Dermis microvascular lymphatic vessel endothelial cell (primary cell): ENCODE measurements at regions not wholly inside any gene's neighbourhood (a gene's known extent, or its start where the extent isn't known, plus 50 kb on each side); places are given as distances from the start of the nearest gene placed in this dataset.
"Not testable (repeated sequence)": the region's sequence is repeated elsewhere in the genome, so short reads cannot be mapped to it uniquely, and the experiment has no call there.

Experiments
- DNase-seq, 2 donors: peaks; one replicate each; pipeline versions ENCODE4 v3.0.0 to v3.0.0-alpha.2; 2010; ENCODE audit warnings: low read depth in 2 of 2

DNA sequence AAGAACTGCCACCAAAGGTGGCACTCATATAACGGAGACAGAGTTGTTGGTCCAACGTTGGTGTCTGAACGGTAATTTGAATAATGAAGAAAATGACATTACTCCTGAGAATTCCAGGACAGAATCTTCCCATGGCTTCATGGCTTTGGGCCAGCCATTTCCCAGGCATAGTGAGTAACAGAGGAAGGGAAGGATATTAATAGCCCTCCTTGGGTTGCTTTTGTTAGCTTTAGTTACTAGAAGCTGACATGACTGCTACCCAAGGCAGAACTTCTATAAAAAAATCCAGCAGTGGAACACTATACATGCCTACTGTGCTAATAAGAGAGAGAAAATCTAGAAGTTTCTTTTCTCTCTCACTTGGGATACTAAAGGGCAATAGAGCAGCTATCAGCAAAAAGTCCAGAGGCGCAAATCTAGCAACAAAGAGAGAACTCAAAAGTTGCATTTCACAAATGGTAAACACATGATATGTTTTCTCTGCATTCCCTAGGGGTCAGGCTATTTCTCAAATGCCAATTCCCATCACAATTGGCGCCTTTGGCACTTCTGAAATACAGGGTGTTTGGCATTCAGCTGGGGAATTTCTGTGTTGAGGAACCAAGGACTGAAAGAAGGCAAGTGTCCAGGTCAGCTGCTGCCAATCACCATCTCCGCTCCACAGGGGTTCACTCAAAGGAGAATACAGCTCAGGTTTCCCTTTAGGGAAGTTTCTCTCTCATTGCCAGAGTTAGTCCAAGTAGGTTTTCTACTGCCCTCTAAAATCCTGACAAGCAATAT lies 160.8 kb upstream of the KYNU start:
- DNase-seq, result peak in 1 of 2 donors; percentile 69

DNA sequence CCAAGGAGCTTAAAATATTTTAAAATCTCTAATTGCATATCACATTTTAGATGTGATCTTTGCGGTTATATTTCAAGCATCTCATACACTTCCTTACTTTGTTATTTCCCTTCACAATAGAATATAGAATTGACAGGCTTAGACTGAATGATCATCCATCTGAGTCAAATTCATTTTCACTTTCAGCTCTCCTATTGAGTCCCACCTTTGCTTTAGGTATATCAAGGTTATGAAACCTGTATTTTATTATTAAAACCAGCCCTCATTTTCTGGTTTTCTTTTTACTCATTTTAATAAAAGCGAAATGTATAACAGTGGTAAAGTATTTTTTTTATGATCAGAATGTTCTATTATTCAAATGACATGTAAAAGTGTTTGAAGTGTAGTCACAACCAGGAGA lies 162.9 kb upstream of the KYNU start:
- DNase-seq, result no peak

DNA sequence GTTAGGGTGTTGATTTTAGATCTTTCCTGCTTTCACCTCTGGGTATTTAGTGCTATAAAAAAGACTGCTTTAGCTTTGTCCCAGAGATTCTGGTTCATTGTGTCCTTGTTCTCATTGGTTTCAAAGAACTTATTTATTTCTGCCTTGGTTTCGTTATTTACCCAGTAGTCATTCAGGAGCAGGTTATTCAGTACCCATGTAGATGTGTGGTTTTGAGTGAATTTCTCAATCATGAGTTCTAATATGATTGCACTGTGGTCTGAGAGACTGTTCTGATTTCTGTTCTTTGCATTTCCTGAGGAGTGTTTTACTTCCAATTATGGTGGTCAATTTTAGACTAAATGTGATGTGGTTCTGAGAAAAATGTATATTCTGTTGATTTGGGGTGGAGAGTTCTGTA lies 167.1 kb upstream of the KYNU start:
- no peak for DNase-seq

DNA sequence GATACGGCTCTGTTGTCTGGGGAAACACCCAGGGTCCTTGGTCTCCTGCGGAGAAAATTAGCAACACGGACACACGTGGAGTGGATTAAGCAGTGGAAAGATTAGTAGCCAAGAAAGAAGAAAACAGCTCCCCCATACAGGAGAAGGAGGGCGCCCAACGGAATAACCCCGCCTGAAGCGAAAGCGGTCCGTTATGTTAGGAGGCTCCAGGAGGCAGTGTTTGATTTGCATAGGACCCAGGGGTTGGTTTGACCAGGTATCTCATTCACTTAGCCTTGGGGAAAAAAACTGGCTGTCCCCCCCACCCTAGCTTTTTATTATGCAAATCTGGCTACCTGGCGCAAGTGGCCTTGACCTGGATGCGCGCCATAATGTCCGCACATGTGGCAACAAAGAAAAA lies 170.1 kb upstream of the KYNU start:
- DNase-seq, result no peak

DNA sequence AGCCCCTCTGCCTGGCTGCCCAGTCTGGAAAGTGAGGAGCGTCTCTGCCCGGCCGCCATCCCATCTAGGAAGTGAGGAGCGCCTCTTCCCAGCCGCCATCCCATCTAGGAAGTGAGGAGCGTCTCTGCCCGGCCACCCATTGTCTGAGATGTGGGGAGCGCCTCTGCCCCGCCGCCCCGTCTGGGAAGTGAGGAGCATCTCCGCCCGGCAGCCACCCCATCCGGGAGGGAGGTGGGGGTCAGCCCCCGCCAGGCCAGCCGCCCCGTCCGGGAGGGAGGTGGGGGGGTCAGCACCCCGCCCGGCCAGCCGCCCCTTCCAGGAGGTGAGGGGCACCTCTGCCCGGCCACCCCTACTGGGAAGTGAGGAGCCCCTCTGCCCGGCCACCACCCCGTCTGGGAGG lies 175.1 kb upstream of the KYNU start:
- DNase-seq, result not testable (repeated sequence)

DNA sequence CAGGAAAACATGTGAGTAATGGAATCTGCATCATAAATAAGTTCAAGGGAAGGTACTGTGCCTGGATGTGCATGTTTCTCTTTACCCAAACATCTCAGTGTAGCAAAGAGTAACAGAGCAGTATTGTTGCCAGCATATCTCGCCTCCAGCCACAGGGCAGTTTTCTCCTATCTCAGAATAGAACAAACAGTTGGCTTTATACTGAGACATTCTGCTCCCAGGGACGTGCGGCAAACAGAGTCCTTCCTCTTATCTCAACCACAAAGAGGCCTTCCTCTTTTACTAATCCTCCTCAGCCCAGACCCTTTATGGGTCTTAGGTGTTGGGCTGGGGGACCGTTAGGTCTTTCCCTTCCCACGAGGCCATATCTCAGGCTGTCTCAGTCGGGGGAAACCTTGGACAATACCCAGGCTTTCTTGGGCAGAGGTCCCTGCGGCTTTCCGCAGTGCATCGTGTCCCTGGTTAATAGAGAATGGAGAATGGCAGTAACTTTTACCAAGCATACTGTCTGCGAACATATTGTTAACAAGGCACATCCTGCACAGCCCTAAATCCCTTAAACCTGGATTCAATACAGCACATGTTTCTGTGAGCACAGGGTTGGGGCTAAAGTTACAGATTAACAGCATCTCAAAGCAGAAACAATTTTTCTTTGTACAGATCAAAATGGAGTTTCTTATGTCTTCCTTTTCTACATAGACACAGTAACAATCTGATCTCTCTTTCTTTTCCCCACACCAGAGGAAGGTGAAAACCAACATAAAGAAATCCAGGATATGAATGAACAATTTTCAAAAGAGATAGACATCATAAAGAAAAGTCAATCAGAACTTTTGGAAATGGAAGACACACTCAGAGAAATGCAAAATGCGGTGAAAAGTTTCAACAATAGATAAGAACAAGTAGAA lies 181.9 kb upstream of the KYNU start:
- DNase-seq, result not testable (repeated sequence)

DNA sequence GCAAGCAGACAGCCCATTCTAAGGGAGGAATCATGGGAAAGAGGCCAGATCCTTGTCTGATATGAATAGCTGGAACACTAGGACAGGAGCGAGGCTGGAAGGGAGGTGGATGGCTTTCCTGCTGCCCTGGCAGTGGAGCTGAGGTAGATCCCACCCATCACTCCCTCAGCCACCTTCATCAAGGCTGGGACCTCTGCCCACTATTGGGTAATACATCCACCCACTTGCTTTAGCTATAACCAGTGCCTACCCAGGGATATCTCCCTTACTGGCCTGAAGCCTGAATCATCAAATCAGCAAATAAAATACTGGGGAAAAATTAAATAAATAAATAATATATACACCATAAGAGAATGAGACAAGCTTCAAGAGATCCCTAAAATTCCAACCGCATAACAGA lies 183.2 kb upstream of the KYNU start:
- DNase-seq, result no peak

DNA sequence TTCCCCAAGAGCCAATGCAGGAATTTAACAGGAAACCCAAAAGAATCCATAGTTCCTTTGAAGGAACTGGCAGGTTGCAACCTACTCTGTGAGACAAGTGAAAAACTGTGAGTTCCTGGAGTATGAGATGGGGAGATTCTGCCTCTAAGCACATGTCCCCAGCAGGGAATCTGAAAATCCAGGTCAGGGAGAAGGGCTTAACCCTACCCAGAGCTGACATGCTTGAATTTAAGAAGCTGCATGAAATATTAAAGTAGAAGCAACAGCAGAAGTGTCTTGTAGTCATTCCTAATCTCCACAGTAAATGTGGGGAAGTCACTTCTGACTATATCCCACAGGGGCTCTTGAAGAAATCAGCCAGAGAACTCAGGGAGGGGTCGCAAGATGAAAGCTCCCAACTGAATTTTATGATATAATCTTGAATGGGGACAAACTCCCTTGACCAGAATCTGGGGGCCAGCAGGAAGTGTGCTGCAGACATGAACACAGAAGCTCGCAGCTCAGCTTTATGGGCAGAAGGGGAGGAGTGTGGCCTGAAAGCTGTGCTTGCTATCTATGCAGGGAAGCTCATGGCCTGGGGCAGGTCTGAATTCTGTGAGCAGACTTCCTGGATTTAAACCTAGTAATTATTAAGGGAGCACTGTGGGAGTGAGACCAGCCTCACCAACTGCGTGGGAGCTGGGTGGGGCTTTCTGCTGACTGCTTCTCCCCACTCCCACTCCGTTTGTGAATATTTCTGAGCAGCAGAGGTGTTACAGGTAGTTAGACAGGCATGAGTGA lies 184.1 kb upstream of the KYNU start:
- DNase-seq, result no peak

DNA sequence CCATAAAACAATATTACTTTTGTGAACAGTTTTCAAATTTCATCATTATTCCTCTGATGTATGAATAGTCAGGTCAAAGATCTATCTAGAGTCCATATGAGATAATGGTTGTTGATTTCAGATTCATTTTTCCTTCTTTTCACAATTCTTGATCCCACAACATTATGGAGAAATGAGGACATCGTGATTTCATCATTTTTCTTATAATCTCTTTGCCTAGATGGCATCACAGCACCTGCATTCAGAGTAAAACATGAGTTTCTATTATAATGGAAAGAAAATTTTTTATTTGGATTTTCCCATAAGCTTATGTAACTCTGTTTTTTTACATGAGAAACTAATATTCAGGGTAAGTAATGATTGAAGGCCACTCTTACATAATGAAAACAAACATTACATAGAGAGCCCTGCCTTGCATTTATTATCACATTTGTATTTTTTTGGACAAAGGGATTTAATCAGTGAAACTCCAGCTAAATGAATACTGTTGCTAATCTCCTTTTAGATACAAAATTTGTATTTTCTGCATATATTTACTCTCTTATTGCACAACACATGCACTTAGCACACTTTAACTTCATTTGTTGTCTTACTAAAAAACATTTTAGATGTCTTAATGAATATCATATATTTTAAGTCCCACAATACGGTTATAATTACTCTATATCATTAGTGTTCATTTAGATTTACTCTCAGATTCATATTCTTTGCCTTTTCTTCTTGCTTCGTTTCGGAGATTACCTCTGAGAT lies 188.4 kb upstream of the KYNU start:
- DNase-seq, result no peak

DNA sequence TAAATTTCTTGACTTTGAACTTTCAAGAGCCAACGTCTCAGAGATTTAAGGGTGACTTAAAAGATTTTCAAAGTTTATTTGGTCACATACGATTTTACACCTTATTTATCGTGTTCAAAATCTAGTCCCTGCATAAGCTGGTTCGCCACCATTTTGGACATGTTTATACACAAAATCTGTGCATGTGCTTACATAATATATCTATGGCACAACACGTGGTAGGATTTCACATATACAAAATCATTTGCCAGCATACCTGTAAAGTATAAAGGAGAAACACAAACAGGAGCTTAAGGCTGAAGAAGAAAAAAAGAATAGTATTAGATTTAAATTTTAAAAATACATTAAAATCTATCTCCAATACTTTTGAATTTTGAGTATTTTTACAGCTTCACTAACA lies 190.0 kb upstream of the KYNU start:
- DNase-seq, result no peak

DNA sequence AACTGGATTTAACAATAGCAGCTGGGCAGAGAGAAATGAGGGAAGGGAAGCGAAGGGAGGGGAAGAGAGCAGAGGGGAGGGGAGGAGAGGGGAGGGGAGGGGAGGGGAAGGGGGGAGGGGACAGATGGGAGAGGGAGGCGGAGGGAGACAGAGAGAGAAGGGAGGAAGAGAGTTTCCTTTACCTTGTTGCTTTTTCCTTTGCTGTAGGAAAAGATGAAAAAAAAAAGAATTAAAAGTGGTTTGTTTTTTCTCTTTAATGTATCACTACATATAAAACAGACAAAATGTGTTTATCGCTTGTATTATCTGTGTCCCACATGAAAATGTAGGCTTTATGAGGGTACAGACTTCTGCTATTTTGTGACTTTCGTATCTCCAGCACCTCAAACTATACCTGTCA lies 190.4 kb upstream of the KYNU start:
- no peak for DNase-seq

DNA sequence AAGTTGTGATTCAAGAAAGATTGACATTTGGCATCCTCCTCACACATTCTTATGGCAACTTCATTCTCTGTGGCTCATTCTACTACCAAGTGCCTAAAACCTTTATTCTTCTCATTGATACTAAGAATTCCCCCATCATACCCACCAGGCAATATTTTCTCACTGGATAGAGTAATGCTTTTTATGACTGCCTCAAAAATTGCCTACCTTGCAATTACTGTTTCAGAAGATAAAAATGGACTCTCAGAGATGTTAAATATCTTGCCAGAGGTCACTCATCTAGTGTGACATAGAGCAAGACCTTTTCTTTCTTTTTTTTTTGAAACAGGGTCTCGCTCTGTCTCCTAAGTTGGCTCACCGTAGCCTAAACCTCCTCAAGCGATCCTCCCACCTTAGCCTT lies 192.8 kb upstream of the KYNU start:
- no peak for DNase-seq

DNA sequence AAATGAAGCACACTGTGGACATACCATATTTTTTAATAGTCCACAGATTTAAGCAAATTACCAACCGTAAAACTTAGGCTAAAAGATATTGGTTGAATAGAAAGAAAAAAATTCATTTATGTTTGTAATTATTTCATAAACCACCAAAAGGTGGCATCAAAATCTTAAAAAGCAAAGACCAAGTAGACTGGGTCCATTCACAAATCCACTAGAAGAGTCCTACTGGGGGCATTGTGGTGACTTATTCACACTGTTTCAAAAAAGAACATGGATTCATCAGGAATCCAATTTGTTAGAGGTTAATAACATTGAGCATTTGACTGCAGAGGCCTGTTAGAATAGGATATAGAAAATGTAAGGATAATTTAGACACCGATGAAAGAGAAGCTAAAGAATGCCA lies 194.9 kb upstream of the KYNU start:
- peak in 1 of 2 donors; percentile 43 for DNase-seq

DNA sequence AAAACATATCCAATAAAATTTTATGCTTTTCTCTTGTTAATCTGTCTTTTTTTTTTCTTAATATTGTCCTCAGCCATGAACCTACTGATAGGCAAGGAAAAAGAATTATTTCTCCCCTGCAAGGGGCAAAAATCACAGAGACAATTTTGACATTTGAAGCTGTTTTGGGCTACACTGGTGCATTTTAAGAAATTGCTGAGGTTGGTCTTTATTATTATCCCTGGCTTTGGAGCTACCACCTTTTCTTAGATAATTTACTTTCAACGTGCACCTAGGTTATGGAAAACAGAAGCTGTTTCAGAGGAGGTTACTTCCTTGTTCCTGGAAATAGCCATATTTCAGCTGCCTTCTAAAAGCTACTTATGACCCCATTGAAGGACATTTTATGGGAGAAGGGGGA lies 195.5 kb upstream of the KYNU start:
- no peak for DNase-seq

DNA sequence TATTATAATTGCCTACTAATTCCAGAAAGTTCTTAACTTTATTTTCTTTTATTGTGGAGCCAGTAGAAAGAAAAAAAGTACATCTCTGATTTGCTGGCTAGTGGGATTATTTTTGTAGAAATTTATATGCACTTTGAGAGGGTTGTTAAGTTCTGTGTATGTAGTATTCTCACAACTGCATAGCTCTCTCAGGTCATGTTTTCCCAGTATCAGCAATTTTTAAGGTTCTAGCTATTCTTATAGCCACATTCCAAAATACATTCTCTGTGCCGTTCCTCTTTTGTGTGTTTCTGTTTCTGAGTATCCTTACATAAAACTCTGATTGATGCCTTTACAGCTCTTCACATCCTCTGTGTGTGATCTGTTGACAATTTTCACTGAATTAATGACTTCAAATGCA lies 199.3 kb upstream of the KYNU start:
- no peak for DNase-seq

DNA sequence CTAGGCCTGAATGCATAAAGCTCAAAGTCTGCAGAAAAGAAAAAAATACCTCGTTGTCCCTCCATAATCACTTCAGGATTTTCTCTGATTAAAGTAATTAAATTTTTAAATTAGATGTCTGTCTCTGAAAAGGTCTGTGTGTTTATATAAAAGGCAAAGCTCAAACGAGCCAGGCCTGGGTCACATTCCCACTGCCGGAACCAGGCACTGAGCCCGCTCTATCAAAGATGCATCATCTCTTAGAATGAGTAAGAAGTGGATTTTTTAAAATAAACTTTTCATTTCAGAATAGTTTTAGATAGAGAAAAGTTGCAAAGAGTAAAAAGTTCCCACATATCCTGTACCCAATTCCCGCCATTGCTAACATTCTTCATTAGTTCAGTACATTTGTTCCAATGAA lies 202.1 kb upstream of the KYNU start:
- no peak for DNase-seq

DNA sequence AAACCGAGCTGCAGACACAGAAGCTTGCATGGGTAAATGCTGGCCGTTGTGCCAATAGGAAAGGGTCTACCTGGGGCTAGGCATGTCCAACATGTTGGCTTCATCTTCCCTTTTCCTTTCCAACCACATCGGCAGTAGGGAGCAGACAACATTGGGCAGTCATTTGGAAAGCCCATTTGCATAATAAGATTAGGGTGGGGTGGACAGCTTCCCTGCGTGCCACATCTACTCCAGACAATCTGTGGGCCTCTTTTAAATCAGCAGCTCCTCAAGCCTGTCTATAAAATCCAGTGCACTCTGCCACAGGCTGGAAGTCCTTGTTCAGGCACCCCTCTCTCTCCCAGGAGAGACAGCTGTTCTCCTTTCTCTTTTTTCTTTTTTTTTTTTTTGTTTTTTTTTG lies 203.6 kb upstream of the KYNU start:
- no peak for DNase-seq

DNA sequence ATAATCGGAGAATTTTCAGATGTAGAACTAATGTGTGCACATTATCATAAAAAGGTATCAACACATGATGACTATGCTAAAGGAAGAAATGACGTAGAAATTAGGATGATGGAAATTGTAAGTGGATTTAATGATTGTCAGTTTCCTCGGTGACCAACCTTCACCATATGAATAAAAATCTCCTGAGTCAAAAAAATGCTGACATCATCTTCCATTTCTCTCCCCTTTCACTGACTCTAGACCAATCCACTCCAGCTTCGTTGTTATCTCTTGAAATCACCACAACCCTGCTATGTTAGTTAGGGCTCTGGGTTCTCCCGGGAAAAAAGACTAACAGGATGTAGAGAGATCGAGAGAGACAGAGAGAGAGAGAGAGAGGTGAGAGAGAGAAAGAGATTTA lies 204.8 kb upstream of the KYNU start:
- DNase-seq, result no peak

DNA sequence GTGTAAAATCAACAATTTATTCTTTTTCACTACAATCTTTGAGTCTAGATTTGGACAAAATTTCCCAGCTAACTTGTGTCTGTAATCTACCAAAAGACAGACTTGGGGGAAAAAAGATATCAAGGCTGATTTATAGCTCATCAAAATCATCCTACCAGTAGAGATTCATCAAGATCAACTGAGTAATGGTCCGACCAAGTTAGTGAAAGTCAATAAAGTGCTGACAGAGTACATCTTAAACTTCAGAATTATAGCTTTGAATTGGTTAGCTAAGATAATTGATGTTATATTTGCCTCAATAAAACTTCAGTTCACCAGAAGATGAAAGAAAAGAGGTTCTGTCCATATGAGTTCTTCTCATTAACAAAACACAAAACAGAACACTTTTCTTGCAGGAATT lies 207.1 kb upstream of the KYNU start:
- no peak for DNase-seq

DNA sequence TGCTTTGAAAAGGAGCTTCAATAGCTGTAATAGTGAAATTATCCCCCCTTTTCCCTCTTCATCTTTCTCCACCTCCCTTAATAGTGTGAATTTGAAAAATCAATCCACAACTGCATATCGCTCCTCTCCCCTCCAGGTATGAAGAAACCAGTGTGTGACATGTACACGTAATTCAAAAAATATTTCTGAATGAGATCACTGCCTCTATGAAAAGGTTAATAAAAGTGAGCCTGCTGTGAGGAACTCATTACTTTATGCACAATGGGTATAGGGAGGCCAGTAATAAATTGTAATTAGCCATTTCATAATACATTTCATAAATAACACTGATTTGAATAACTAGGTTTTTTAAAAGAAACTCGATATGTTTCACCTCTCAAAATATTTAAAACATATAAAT lies 209.0 kb upstream of the KYNU start:
- no peak for DNase-seq

DNA sequence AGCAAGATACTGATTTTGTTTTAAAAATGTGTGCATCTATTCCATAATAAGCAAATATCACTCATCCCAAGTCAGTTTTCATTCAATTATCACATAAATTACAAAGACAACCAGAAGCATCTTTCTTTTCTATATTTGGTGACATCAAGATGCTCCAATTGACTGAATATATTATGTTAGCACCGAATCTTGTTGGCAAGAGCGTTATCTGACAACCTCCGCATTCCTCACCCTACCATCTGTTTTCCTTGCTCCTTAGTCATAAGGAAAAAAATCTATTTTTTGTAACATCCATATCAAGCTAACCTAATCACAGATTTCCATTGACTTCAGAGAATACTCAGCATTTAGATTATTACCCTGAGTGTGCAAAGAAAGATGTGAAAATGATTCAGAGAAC lies 212.2 kb upstream of the KYNU start:
- DNase-seq, result no peak
